Adrenal gland (tissue), 5 donors: ENCODE measurements at regions not wholly inside any gene's neighbourhood (a gene's known extent, or its start where the extent isn't known, plus 50 kb on each side); places are given as distances from the start of the nearest gene placed in this dataset.

Experiments
- CTCF ChIP-seq, 6 experiments: fragments of 450-650 bp in 4 of 6; fragments of 200-600 bp in 2 of 6; sonication (generic) in 1 of 6; IDR thresholded peaks; 1 replicate in 5 of 6; 2 replicates in 1 of 6; pipeline versions ENCODE4 v1.5.1 to v1.8.0; 2016 to 2021; ENCODE audit warnings: antibody characterized with exemption in 6 of 6, mild to moderate bottlenecking in 2 of 6, moderate library complexity in 1 of 6
- POLR2A ChIP-seq, 2 donors: fragments of 450-650 bp; IDR thresholded peaks; one replicate each; pipeline ENCODE4 v1.6.1; 2017; ENCODE audit warnings: antibody characterized with exemption in 2 of 2, mild to moderate bottlenecking in 2 of 2, moderate library complexity in 1 of 2
- donor health status: DM: no; HTN: no; CAD: no.

GRCh38 chr3:6622260-6622659 is 238.7 kb upstream of the GRM7 start:
- TF ChIP-seq POLR2A (IDR thresholded peaks at IDR 0.05) (no peak), CTCF (IDR thresholded peaks at IDR 0.05) (no peak)
